ENCODE measurements at regions not wholly inside any gene's neighbourhood (a gene's known extent, or its start where the extent isn't known, plus 50 kb on each side); places are given as distances from the start of the nearest gene placed in this dataset.

DNA sequence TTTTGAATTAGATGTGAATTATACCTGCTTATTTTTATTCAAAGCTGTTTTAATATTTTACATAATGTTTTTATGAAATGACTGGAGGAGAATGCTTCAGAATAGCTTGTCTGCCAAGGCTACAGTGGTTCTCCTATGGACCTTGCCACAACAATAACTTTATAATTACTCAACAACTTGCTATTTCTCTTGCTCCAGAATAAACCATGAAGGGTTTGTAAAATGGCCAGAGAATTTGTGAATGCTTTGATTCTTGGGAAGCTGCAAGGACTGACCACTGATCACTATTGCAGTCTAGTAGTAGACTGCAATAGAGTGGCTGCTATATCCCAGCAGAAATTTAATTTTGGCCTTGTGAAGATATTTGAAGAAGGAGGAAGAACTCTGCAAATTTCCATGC, 199.7 kb downstream of the FAT3 start:
- TF ChIP-seq, protein P1, sequence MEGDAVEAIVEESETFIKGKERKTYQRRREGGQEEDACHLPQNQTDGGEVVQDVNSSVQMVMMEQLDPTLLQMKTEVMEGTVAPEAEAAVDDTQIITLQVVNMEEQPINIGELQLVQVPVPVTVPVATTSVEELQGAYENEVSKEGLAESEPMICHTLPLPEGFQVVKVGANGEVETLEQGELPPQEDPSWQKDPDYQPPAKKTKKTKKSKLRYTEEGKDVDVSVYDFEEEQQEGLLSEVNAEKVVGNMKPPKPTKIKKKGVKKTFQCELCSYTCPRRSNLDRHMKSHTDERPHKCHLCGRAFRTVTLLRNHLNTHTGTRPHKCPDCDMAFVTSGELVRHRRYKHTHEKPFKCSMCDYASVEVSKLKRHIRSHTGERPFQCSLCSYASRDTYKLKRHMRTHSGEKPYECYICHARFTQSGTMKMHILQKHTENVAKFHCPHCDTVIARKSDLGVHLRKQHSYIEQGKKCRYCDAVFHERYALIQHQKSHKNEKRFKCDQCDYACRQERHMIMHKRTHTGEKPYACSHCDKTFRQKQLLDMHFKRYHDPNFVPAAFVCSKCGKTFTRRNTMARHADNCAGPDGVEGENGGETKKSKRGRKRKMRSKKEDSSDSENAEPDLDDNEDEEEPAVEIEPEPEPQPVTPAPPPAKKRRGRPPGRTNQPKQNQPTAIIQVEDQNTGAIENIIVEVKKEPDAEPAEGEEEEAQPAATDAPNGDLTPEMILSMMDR (conservative IDR thresholded peaks at IDR 0.05 in 1 of 2, IDR thresholded peaks at IDR 0.05 in 1 of 2; ENCODE audit: extremely low read depth in 1 of 2, insufficient read depth in 1 of 2, low read depth in 1 of 2, low read length in 2 of 2): no peak
- no peak for TF ChIP-seq EZH2 (IDR thresholded peaks at IDR 0.05; ENCODE audit: borderline replicate concordance, low read length)
